Epithelial cell of proximal tubule (primary cell): ENCODE measurements at regions not wholly inside any gene's neighbourhood (a gene's known extent, or its start where the extent isn't known, plus 50 kb on each side); places are given as distances from the start of the nearest gene placed in this dataset.

Experiments used
- DNase-seq: peaks from one replicate; pipeline ENCODE4 v3.0.0-alpha.2; 2011; ENCODE audit warnings: low read depth
- H3K4me3 ChIP-seq: 2 replicates; pipeline ENCODE4 v1.5.1; 2011; ENCODE audit warnings: low read depth, mild to moderate bottlenecking, low read length
- TF ChIP-seq, protein P1 (sequence below): conservative IDR thresholded peaks from 2 replicates; pipeline ENCODE4 v1.5.1; 2012; ENCODE audit warnings: low read depth, mild to moderate bottlenecking, low read length

DNA sequence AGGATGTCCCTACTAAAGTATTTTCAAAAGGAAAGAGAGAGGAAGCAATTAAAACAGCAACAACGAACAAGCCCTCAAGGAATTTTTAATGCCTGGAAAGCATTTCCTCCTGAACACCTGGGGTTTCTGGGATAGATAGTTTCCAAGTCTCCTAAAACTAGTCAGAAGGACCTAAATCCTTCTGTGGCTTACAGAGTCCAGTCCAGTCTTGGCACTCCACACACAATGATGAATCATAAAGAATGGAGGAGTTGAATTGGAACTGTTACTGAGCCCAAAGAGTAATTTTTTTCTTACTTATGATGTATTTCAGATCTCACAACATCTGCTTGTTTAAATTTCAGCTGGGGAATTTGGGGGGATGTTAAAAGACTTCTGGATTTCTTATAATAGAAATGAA, 144.6 kb upstream of the SETBP1 start:
- H3K4me3 ChIP-seq = no peak overlapping the region
- peak; percentile 38 for DNase-seq
- TF ChIP-seq, protein P1, sequence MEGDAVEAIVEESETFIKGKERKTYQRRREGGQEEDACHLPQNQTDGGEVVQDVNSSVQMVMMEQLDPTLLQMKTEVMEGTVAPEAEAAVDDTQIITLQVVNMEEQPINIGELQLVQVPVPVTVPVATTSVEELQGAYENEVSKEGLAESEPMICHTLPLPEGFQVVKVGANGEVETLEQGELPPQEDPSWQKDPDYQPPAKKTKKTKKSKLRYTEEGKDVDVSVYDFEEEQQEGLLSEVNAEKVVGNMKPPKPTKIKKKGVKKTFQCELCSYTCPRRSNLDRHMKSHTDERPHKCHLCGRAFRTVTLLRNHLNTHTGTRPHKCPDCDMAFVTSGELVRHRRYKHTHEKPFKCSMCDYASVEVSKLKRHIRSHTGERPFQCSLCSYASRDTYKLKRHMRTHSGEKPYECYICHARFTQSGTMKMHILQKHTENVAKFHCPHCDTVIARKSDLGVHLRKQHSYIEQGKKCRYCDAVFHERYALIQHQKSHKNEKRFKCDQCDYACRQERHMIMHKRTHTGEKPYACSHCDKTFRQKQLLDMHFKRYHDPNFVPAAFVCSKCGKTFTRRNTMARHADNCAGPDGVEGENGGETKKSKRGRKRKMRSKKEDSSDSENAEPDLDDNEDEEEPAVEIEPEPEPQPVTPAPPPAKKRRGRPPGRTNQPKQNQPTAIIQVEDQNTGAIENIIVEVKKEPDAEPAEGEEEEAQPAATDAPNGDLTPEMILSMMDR = no peak

DNA sequence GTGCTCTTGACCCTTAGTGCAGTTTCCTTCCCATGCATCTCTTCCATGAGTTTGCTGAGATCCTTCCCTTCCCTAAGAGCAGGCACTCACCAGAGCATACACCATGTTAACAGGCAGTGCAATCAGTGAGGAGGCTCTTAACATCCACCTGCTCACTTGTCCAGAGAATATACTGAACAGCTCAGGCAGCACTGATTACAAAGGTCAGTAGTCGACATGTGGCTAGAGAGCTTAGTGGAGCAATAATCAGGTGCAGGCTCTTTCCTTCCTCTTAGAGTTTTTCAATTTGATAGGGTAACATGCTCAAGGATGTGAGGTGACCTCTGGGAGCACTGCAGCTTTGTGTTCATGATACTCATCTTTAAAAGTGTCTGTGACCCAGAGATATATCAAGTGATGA, 144.1 kb upstream of the SETBP1 start:
- no peak for DNase-seq
- no peak overlapping the region for H3K4me3 ChIP-seq
- TF ChIP-seq, protein P1 = no peak

GRCh38 chr18:44537526-44537925, 143.2 kb upstream of the SETBP1 start:
- H3K4me3 ChIP-seq = no peak overlapping the region
- peak; percentile 84 for DNase-seq
- TF ChIP-seq, protein P1 = no peak

DNA sequence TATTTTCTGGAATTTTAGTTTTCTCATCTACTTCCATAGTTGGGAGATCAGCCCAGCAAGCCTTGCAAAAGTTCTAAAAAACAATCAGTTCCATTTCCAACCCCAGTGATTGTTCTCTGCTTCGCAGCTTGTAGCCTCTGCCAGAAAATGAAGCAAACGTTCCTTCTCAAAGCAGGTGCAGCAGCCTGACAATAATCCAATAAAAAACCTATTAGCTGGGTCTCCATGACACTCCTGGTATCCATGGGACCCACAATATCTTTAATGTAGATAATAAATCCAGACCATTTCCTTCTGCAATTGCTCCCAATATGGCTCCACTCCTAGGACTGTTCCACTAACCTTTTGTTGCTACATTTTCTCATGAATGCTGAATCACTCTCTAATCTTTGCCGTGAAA, 140.8 kb upstream of the SETBP1 start:
- TF ChIP-seq, protein P1 = no peak
- DNase-seq = no peak
- H3K4me3 ChIP-seq = no peak overlapping the region

GRCh38 chr18:44541159-44541558, 139.5 kb upstream of the SETBP1 start:
- TF ChIP-seq, protein P1 = no peak

GRCh38 chr18:44541781-44542180, 138.9 kb upstream of the SETBP1 start:
- no peak overlapping the region for H3K4me3 ChIP-seq
- TF ChIP-seq, protein P1 = no peak
- DNase-seq = no peak

More at GRCh38 chr18:44541159-44541558, 139.5 kb upstream of the SETBP1 start:
- DNase-seq = no peak
- no peak overlapping the region for H3K4me3 ChIP-seq

- H3K4me3 ChIP-seq = no peak overlapping the region
- TF ChIP-seq, protein P1 = no peak
- no peak for DNase-seq
These were observed 137.3 kb upstream of the SETBP1 start for GRCh38 chr18:44543387-44543786.
